B cell (primary cell): ENCODE measurements at regions not wholly inside any gene's neighbourhood (a gene's known extent, or its start where the extent isn't known, plus 50 kb on each side); places are given as distances from the start of the nearest gene placed in this dataset.

Source experiments
- EZH2 ChIP-seq: IDR thresholded peaks from 2 replicates; pipeline ENCODE4 v1.6.1; 2012; ENCODE audit warnings: borderline replicate concordance, low read depth, mild to moderate bottlenecking, moderate library complexity, low read length; ENCODE audit not compliant: insufficient read depth, poor library complexity, severe bottlenecking
- TF ChIP-seq, protein P1 (sequence below): fragments of 200-600 bp; IDR thresholded peaks from one replicate; pipeline ENCODE4 v1.8.0; 2022; ENCODE audit warnings: antibody characterized with exemption, mild to moderate bottlenecking

- TF ChIP-seq, protein P1, sequence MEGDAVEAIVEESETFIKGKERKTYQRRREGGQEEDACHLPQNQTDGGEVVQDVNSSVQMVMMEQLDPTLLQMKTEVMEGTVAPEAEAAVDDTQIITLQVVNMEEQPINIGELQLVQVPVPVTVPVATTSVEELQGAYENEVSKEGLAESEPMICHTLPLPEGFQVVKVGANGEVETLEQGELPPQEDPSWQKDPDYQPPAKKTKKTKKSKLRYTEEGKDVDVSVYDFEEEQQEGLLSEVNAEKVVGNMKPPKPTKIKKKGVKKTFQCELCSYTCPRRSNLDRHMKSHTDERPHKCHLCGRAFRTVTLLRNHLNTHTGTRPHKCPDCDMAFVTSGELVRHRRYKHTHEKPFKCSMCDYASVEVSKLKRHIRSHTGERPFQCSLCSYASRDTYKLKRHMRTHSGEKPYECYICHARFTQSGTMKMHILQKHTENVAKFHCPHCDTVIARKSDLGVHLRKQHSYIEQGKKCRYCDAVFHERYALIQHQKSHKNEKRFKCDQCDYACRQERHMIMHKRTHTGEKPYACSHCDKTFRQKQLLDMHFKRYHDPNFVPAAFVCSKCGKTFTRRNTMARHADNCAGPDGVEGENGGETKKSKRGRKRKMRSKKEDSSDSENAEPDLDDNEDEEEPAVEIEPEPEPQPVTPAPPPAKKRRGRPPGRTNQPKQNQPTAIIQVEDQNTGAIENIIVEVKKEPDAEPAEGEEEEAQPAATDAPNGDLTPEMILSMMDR = no peak
- TF ChIP-seq EZH2 = no peak
Measured at GRCh38 chrX:45822124-45822523, 621.4 kb upstream of the DIPK2B start.
